GM23248 (cell line): ENCODE measurements at regions not wholly inside any gene's neighbourhood (a gene's known extent, or its start where the extent isn't known, plus 50 kb on each side); places are given as distances from the start of the nearest gene placed in this dataset.

ENCODE experiments used
- EZH2 ChIP-seq: fragments of 200-600 bp; sonication (generic); IDR thresholded peaks from 2 replicates; pipeline ENCODE4 v1.6.1; 2018; ENCODE audit warnings: antibody characterized with exemption, mild to moderate bottlenecking; ENCODE audit not compliant: insufficient read depth, poor library complexity, severe bottlenecking
- EZH2phosphoT487 ChIP-seq: fragments of 200-600 bp; sonication (generic); IDR thresholded peaks from 2 replicates; pipeline ENCODE4 v1.6.1; 2018; ENCODE audit warnings: antibody characterized with exemption, moderate library complexity, mild to moderate bottlenecking, low read depth; ENCODE audit not compliant: insufficient read depth

DNA sequence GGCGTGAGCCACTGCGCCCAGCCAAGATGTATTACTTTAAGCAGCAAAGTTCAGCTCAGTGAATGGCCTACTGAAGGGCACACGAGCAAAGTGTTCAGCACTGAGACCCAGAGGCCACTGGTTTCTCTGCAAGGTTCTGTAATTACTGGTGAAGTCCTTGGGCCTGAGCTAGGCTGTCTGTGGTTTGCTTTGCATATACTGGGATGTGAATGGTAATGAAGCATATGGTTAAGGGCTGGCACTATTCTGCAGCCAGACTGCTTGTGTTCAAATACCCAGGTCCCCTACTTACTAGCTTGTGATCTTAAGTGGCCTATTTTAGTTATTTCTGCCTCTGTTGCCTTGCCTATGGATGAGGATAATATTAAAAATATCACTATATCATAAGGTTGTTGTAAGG lies 72.0 kb downstream of the LLPH start:
- TF ChIP-seq EZH2phosphoT487 (no peak), EZH2 (no peak)
